Lung microvascular endothelial cell (primary cell): ENCODE measurements at regions not wholly inside any gene's neighbourhood (a gene's known extent, or its start where the extent isn't known, plus 50 kb on each side); places are given as distances from the start of the nearest gene placed in this dataset.
A peak's percentile ranks its signal among the peaks of the same experiment; 100 is the strongest.
"Not testable (repeated sequence)": the region's sequence is repeated elsewhere in the genome, so short reads cannot be mapped to it uniquely, and the experiment has no call there.

Experiments used
- DNase-seq, 2 donors: peaks; one replicate each; pipeline versions ENCODE4 v3.0.0 to v3.0.0-alpha.2; 2010; ENCODE audit warnings: low read depth in 2 of 2

DNA sequence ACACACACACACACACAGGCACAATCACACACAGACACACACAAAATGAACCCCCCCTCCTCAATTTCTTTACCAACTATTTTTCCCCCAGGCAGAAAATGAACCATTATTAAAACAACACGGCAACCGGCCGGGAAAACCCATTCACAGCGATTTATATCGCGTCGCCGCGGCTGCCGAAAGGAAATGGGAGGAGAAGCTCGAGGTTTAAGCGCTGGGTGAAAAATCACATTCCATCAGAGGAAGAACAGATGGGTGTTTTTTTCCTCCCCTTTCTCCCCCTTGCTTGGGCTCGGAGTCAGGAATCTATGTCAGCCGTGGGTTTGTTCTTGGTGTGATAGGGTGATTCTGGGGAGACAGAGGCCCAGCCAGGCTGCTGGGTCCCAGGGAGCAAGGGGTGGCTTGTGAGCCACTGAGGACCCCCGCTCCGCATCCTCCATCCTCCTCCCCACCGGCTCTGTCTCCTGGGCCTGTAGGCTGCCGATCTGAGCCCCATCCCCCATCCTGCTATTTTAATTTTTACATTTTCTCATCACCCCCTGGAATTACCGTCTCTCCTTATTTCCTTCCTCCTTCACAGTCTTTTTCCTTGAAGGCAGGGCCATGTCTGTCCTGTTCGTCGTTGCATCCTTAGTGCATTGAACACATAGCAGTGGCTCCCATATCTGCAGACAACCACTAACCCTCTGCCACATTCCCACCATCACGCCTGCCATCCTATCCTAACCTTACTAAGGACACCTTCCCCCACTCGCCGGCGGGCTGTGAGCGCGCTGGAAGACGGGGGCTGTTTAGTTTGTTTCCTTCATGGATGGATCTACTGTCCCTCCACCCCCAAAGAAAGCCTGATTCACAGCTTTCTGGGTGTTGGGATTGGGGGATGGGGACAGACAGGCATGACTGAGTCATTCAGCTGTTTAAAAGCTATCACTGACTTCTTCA is 137.7 kb downstream of the CRLF3 start:
- DNase-seq, result peak; percentile 39 to 46

DNA sequence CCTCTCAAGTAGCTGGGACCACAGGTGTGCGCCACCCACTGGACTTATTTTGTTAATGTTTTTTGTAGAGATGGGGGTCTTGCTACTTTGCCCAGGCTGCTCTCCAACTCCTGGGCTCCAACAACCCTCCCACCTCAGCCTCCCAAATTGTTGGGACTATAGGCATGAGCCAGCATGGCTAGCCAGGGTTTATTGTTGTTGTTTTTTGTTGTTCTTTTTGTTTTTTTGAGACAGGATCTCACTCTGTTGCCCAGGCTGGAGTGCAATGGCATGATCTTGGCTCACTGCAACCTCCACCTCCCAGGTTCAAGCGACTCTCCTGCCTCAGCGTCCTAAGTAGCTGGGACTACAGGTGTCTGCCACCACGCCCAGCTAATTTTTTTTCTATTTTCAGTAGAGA is 142.2 kb downstream of the CRLF3 start:
- DNase-seq, result not testable (repeated sequence)

- DNase-seq, result not testable (repeated sequence)
Measured at GRCh38 chr17:30680681-30681080, 143.8 kb downstream of the CRLF3 start.

DNA sequence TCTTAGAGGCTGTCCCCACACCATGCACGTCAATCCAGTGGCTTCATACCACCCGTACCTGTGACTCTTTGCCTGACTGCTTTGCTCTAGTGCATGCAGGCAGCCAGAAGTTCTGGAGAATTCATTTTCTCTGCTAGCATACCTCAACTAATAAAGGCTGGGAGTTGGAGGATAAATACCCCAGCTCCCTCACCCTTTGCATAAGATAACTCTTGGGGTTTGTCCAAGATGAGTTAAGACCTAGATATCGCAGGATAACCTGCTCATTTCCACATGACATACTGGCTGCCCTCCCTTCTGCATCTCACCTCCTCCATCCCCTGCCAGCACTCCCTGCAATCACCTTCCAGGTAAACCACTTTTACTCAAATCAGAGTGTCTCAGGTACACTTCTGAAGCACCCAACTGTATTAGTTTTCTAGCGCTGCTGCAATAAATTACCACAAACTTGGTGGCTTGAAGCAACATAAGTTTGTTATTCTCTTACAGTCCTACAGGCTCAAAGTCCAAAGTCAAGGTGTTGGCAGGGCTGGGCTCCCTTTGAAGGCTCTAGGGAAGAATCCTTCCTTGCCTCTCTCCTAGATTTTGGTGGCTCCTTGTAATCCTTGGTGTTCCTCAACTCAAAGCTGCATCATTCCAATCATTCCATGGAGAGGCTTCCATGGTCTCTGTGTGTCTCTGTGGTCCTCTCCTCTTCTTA is 146.8 kb downstream of the CRLF3 start:
- no peak for DNase-seq

- DNase-seq, result not testable (repeated sequence)
Measured at GRCh38 chr17:30675777-30676492, 148.6 kb downstream of the CRLF3 start.

- DNase-seq, result not testable (repeated sequence)
Measured at GRCh38 chr17:30669217-30669649, 155.3 kb downstream of the CRLF3 start.

DNA sequence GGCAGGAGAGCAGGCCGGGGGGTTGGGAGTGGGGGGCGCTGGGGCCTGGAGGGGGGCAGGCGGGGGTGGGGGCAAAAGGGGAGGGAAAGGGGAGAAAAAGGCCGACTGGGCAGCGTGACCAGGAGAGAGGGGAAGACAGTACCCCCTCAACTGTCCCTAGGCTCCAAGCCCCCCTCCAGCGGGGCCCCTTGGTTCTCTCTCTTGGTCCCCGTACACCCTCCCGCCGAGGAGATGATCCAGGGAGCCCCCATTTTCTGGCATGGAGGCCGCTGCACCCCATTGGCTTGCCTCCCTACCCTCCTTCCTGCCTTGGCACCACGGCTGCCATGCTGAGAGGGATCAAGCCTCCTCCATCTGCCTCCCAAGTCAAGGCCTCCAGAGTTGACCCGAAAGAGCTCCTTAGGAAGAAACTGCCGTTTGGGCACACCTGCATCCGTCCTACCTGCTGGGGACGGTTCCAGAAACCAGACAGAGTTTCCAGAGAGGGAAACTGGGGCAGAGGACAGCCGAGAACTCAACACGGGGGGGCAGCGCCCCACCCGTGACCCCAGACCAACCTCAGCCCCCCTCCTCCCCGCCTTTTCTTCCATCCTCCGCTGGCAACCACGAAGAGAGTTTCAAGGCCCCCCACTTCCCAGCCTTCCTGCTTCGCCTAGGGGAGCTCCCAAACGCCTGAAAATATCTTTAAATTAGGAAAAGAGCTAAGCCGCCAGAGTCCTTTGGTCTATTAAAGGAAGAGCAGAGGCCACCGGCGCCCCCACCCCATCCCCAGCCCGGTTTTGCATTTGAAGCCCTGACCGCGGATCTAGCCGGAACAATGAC is 155.9 kb downstream of the CRLF3 start:
- DNase-seq, result not testable (repeated sequence)

GRCh38 chr17:30667657-30668359 is 156.7 kb downstream of the CRLF3 start:
- peak; percentile 16 to 75 for DNase-seq

GRCh38 chr17:30666838-30667656 is 157.4 kb downstream of the CRLF3 start:
- DNase-seq, result not testable (repeated sequence)

- DNase-seq, result peak in 1 of 2 donors; percentile 10
Measured at GRCh38 chr17:30663727-30664455, 160.6 kb downstream of the CRLF3 start.

GRCh38 chr17:30657148-30657547 is 167.3 kb downstream of the CRLF3 start:
- DNase-seq, result not testable (repeated sequence)

DNA sequence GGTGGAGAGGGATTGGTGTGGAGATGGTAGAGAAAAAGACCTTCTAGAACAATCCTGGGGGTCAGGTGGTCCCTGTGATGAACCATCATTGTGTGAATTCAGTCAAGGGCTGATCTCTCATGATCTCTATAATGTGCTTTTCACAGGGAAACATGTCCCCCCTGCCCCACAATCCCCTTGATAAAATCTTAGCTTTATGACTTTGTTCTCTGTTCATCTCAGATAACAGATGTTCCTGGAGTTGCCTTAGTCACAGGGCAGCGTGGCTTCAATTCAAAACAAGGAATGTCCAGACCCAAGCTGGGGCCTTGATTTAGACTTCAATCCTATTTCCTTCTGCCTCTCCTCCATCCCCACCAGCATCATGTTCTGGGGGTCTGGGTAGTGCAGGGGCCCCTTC is 171.5 kb downstream of the CRLF3 start:
- DNase-seq, result not testable (repeated sequence)

DNA sequence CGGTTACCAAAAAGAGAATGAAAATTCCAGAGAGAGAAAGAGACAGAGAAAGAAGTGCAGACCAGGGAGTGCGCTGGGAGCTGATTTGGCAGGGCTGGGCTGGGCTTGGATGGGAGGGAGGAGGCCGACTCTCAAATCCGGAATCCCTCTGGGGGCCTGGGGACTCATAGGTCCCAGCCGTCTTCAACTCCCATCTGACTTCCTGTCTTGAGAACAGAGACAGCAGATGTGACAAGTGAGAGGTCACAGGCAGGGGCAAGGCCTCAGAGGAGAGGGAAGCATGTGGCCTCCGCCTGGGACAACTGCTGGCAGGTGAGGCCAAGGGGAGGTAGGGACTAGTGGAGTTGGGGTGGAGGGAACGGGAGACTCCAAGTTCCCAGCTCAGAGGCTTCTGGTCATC is 172.9 kb downstream of the GOSR1 start:
- not testable (repeated sequence) for DNase-seq

GRCh38 chr17:30648015-30648620 is 170.9 kb downstream of the GOSR1 start:
- not testable (repeated sequence) for DNase-seq

GRCh38 chr17:30645875-30646274 is 168.7 kb downstream of the GOSR1 start:
- DNase-seq, result not testable (repeated sequence)

GRCh38 chr17:30644713-30645112 is 167.5 kb downstream of the GOSR1 start:
- DNase-seq, result not testable (repeated sequence)

DNA sequence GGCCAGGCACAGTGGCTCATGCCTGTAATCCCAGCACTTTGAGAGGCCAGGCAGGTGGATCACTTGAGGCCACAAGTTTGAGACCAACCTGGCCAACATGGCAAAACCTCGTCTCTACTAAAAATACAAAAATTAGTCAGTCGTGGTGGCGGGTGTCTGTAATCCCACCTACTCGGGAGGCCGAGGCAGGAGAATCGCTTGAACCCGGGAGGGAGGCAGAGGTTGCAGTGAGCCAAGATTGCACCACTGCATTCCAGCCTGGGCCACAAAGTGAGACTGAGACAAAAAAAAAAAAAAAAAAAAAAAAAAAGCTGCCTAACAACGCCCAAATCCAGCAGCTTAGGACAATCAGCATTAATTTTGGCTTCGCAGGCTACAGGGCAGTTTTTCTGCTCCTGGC is 167.1 kb downstream of the GOSR1 start:
- not testable (repeated sequence) for DNase-seq

DNA sequence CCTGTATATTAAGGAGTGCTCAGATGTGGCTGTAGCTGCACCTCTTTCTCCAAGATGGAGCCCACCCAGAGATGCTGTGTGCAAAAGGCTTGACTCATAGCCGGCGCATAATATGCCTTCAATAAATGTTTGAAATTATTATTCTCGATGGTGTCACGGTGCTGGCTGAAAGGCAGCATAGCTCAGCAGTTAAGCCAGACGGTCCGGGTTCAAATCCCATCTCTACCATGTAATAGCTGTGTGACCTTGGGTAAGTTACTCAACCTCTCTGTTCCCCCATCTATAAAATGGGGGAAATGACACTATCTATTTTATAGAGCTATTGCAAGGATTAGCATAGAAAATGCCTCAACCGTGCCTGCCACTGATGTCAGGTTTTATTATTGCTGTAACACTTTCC is 164.2 kb downstream of the GOSR1 start:
- DNase-seq, result not testable (repeated sequence)
